Vagina (tissue), 2 donors: ENCODE measurements at regions not wholly inside any gene's neighbourhood (a gene's known extent, or its start where the extent isn't known, plus 50 kb on each side); places are given as distances from the start of the nearest gene placed in this dataset.

ENCODE experiments used
- DNase-seq, 2 donors: peaks; one replicate each; pipeline ENCODE4 v3.0.0-alpha.2; 2017; ENCODE audit errors: extremely low spot score in 2 of 2
- H3K27ac ChIP-seq: fragments of 200-600 bp; sonication (generic); one replicate; pipeline ENCODE4 v1.5.1; 2019
- H3K27me3 ChIP-seq: fragments of 200-600 bp; sonication (generic); one replicate; pipeline ENCODE4 v1.5.1; 2019
- H3K36me3 ChIP-seq, 2 donors: fragments of 200-600 bp; sonication (generic); one replicate each; pipeline ENCODE4 v1.5.1; 2017 to 2019
- H3K4me1 ChIP-seq: fragments of 200-600 bp; sonication (generic); one replicate; pipeline ENCODE4 v1.5.1; 2019
- H3K4me3 ChIP-seq, 2 donors: fragments of 200-600 bp; sonication (generic); 1 replicate in 1 of 2; 2 replicates in 1 of 2; pipeline ENCODE4 v1.5.1; 2016 to 2019
- H3K9me3 ChIP-seq: fragments of 200-600 bp; sonication (generic); one replicate; pipeline ENCODE4 v1.5.1; 2019
- CTCF ChIP-seq, 3 experiments: fragments of 450-650 bp in 2 of 3; fragments of 200-600 bp in 1 of 3; sonication (generic) in 1 of 3; IDR thresholded peaks; one replicate each; pipeline ENCODE4 v1.5.1; 2017 to 2019; ENCODE audit warnings: antibody characterized with exemption in 3 of 3, mild to moderate bottlenecking in 2 of 3, moderate library complexity in 2 of 3
- POLR2A ChIP-seq, 2 donors: fragments of 450-650 bp; IDR thresholded peaks; one replicate each; pipeline ENCODE4 v1.6.1; 2017; ENCODE audit warnings: antibody characterized with exemption in 2 of 2, mild to moderate bottlenecking in 2 of 2, moderate library complexity in 2 of 2
- POLR2AphosphoS5 ChIP-seq, 2 donors: sonication (generic); formaldehyde crosslinking; IDR thresholded peaks; one replicate each; pipeline ENCODE4 v1.9.0; 2017; ENCODE audit warnings: antibody characterized with exemption in 2 of 2, mild to moderate bottlenecking in 2 of 2, low read depth in 1 of 2; ENCODE audit not compliant: insufficient read depth in 1 of 2
- intact Hi-C: fragments of 100-400 bp; cut with DNase I; formaldehyde crosslinking; loops from one replicate; pipeline ENCODE4 v1.15.1; 2023

- Histone ChIP-seq H3K27me3 (no peaks in the 10 kb centered on the region), H3K27ac (no peak overlapping the region), H3K36me3 (no peaks in the 10 kb centered on the region), H3K9me3 (no peaks in the 10 kb centered on the region), H3K4me3 (no peak overlapping the region), H3K4me1 (no peaks in the 10 kb centered on the region)
- TF ChIP-seq POLR2A (IDR thresholded peaks at IDR 0.05), result no peak
- intact Hi-C loops, result no loop called here
- DNase-seq, result no peak
These were observed 226.4 kb downstream of the S1PR1 start for GRCh38 chr1:101463195-101463594.

GRCh38 chr1:101465941-101466340 lies 229.1 kb downstream of the S1PR1 start:
- no peaks in the 10 kb centered on the region for H3K4me1 ChIP-seq
- intact Hi-C loops, result no loop called here
- H3K27me3 ChIP-seq, result no peaks in the 10 kb centered on the region
- no peak for DNase-seq
- H3K4me3 ChIP-seq, result no peak overlapping the region
- no peak overlapping the region for H3K27ac ChIP-seq
- H3K36me3 ChIP-seq, result no peaks in the 10 kb centered on the region
- no peak for TF ChIP-seq POLR2AphosphoS5 (IDR thresholded peaks at IDR 0.05; ENCODE audit: insufficient read depth in 1 of 2, low read depth in 1 of 2)
- TF ChIP-seq POLR2A (IDR thresholded peaks at IDR 0.05), result no peak
- no peaks in the 10 kb centered on the region for H3K9me3 ChIP-seq

- Histone ChIP-seq H3K36me3 (no peaks in the 10 kb centered on the region), H3K4me1 (no peaks in the 10 kb centered on the region), H3K9me3 (no peaks in the 10 kb centered on the region), H3K27me3 (no peaks in the 10 kb centered on the region), H3K4me3 (no peak overlapping the region), H3K27ac (no peak overlapping the region)
- DNase-seq, result no peak
- intact Hi-C loops, result no loop called here
- TF ChIP-seq CTCF (IDR thresholded peaks at IDR 0.05) (no peak), POLR2A (IDR thresholded peaks at IDR 0.05) (no peak), POLR2AphosphoS5 (IDR thresholded peaks at IDR 0.05; ENCODE audit: insufficient read depth in 1 of 2, low read depth in 1 of 2) (no peak)
These were observed 237.3 kb downstream of the S1PR1 start for GRCh38 chr1:101474039-101474665.

GRCh38 chr1:101476541-101476940 lies 239.7 kb downstream of the S1PR1 start:
- DNase-seq, result no peak
- H3K4me3 ChIP-seq, result no peak overlapping the region
- H3K36me3 ChIP-seq, result no peaks in the 10 kb centered on the region
- TF ChIP-seq POLR2A (IDR thresholded peaks at IDR 0.05) (no peak), CTCF (IDR thresholded peaks at IDR 0.05) (no peak), POLR2AphosphoS5 (IDR thresholded peaks at IDR 0.05; ENCODE audit: insufficient read depth in 1 of 2, low read depth in 1 of 2) (no peak)
- H3K4me1 ChIP-seq, result no peaks in the 10 kb centered on the region
- no peaks in the 10 kb centered on the region for H3K27me3 ChIP-seq
- no peak overlapping the region for H3K27ac ChIP-seq
- H3K9me3 ChIP-seq, result no peaks in the 10 kb centered on the region
- intact Hi-C loops, result no loop called here

GRCh38 chr1:101479945-101480344 lies 243.1 kb downstream of the S1PR1 start:
- Histone ChIP-seq H3K4me1 (no peaks in the 10 kb centered on the region), H3K27ac (no peak overlapping the region), H3K9me3 (no peaks in the 10 kb centered on the region), H3K36me3 (no peaks in the 10 kb centered on the region), H3K4me3 (no peak overlapping the region), H3K27me3 (no peaks in the 10 kb centered on the region)
- DNase-seq, result no peak
- TF ChIP-seq POLR2AphosphoS5 (IDR thresholded peaks at IDR 0.05; ENCODE audit: insufficient read depth in 1 of 2, low read depth in 1 of 2), result no peak
- no peak for TF ChIP-seq CTCF (IDR thresholded peaks at IDR 0.05)
- no peak for TF ChIP-seq POLR2A (IDR thresholded peaks at IDR 0.05)
- intact Hi-C loops, result no loop called here

- Histone ChIP-seq H3K4me1 (peaks cover 6% of the 10 kb centered on the region), H3K36me3 (no peaks in the 10 kb centered on the region), H3K9me3 (no peaks in the 10 kb centered on the region), H3K27me3 (no peaks in the 10 kb centered on the region), H3K4me3 (no peak overlapping the region), H3K27ac (no peak overlapping the region)
- TF ChIP-seq POLR2A (IDR thresholded peaks at IDR 0.05), result no peak
- DNase-seq, result no peak
- intact Hi-C loops, result no loop called here
These were observed 245.5 kb downstream of the S1PR1 start for GRCh38 chr1:101482306-101482705.
